GM10248 (cell line): ENCODE measurements at regions not wholly inside any gene's neighbourhood (a gene's known extent, or its start where the extent isn't known, plus 50 kb on each side); places are given as distances from the start of the nearest gene placed in this dataset.

ENCODE experiments used
- CTCF ChIA-PET: fragments of 300-600 bp; sonication (Branson Sonifier 250); formaldehyde crosslinking; extraction: SDS; loops from one replicate; lab custom pipeline; 2021; ENCODE audit warnings: antibody characterized with exemption; lab: Yijun Ruan, JAX
- POLR2A ChIA-PET: fragments of 350-650 bp; sonication (Branson Sonifier 250); formaldehyde crosslinking; extraction: SDS; loops from one replicate; lab custom pipeline; 2020; ENCODE audit warnings: antibody characterized with exemption; lab: Yijun Ruan, JAX
- DNase-seq: peaks from one replicate; pipeline ENCODE4 v3.0.0; 2012; ENCODE audit errors: extremely low spot score
- TF ChIP-seq, protein P1 (sequence below): IDR thresholded peaks from 2 replicates; pipeline ENCODE4 v1.5.1; 2012; ENCODE audit warnings: mild to moderate bottlenecking, low read depth; ENCODE audit errors: extremely low read depth, missing control alignments, control extremely low read depth

- DNase-seq: no peak
- TF ChIP-seq, protein P1, sequence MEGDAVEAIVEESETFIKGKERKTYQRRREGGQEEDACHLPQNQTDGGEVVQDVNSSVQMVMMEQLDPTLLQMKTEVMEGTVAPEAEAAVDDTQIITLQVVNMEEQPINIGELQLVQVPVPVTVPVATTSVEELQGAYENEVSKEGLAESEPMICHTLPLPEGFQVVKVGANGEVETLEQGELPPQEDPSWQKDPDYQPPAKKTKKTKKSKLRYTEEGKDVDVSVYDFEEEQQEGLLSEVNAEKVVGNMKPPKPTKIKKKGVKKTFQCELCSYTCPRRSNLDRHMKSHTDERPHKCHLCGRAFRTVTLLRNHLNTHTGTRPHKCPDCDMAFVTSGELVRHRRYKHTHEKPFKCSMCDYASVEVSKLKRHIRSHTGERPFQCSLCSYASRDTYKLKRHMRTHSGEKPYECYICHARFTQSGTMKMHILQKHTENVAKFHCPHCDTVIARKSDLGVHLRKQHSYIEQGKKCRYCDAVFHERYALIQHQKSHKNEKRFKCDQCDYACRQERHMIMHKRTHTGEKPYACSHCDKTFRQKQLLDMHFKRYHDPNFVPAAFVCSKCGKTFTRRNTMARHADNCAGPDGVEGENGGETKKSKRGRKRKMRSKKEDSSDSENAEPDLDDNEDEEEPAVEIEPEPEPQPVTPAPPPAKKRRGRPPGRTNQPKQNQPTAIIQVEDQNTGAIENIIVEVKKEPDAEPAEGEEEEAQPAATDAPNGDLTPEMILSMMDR: no peak
- ChIA-PET CTCF (no interaction called here), POLR2A (no interaction called here)
These were observed 714.7 kb downstream of the BRD1 start for GRCh38 chr22:49112661-49113626.

DNA sequence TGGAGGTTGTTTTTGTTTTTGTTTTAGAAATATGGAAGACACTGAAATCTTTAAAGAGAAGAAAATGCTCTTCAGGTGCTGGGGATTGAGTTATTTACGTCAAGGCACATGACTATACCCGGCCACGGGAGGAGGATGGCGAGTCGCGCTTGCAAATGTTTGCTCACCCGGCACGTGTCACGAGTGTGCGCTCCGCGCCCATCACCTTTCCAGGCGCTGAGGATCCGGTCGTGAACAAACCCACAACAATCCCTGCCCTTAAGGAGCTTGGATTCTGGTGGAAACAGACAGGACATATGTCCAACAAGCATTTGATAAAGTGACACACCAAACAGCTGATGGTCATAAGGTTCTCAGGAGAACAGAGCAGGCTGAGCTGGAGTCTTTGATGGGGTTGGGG is 715.5 kb downstream of the BRD1 start:
- POLR2A ChIA-PET: no interaction called here
- CTCF ChIA-PET: no interaction called here
- DNase-seq: no peak
- TF ChIP-seq, protein P1: no peak

DNA sequence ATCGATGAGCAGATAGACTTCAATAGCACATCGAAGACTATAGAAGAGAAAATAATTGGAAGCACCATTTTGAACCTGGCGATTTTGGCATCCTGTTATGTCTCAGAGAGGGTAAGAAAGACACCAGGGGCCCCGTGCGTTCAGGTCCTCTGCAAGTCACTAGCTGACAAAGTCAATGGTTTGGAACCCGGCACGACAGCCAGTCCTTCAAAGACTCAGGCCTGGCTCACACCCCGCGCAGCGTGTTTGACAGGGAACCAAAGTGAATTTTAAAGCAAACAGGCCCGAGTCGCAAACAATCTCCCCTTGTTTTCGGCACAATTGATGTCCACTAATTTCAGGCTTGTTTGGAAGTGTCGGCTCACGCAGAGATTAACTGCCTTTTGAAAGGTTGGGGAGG is 716.6 kb downstream of the BRD1 start:
- ChIA-PET CTCF (no interaction called here), POLR2A (no interaction called here)
- TF ChIP-seq, protein P1: no peak
- DNase-seq: no peak

DNA sequence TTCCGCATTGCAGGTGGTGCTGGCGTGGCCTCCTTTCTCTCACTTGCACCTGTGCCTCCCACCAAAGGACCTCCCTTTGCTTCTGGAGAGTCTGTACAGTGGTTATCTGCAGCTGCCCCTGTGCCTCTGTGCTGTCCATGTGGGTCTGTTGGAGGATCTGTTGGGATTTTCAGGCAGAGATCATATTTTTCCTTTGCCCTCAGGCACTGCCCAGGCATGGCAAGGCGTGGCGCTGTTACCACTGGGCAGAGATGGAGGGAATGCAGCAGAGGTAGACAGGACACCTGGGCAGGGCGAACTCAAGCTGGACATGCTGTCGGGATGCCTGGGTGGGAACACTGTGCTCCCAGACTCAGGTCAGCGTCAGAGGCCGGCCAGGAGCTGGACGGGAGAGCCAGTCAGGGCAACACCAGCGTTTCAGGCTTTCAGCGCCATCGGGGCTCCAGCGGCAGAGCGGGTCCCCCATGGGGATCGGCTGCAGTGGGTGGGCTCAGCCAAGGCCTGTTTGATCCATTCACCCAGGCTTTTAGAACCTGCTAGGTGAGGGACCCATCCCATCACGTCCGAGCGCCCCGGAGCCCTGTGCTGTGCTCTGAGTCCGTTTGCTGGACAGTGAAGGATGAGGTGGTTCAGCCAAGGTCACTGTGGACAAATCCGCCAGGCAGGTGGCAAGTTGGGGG is 718.9 kb downstream of the BRD1 start:
- TF ChIP-seq, protein P1: no peak
- CTCF ChIA-PET: no interaction called here
- DNase-seq: no peak
- POLR2A ChIA-PET: no interaction called here

GRCh38 chr22:49107961-49108530 is 719.6 kb downstream of the BRD1 start:
- CTCF ChIA-PET: no interaction called here
- DNase-seq: no peak
- POLR2A ChIA-PET: no interaction called here
- TF ChIP-seq, protein P1: no peak

GRCh38 chr22:49107561-49107960 is 720.1 kb downstream of the BRD1 start:
- ChIA-PET POLR2A (no interaction called here), CTCF (no interaction called here)
- TF ChIP-seq, protein P1: no peak
- no peak for DNase-seq
